ENCODE measurements at regions not wholly inside any gene's neighbourhood (a gene's known extent, or its start where the extent isn't known, plus 50 kb on each side); places are given as distances from the start of the nearest gene placed in this dataset.

DNA sequence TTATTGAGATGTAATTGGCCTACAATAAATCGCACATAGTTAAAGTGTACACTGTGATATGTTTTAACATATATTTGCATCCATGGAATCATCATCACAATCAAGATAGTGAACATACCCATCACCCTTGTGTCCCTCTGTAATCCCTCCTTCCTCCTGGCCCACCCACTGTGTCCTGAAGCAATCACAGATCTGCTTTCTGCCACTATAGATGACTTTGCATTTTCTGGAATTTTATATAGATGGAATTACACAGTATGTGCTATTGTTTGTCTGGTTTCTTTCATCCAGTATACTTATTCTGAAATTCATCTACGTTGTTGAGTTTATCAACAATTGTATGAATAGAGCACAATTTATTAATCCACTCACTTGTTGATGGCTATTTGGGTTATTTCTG, 181.3 kb downstream of the SNX10 start:
- no peak overlapping the region for H3K4me3 Mint-ChIP-seq (ENCODE audit: unreplicated experiment)
- no peaks in the 10 kb centered on the region for H3K36me3 Mint-ChIP-seq (ENCODE audit: low read depth)
- H3K9me3 Mint-ChIP-seq (ENCODE audit: low read depth) = no peaks in the 10 kb centered on the region
- H3K27me3 Mint-ChIP-seq (ENCODE audit: low read depth) = peaks cover 21% of the 10 kb centered on the region
- no peak for DNase-seq (ENCODE audit: low spot score)
- no peaks in the 10 kb centered on the region for H3K4me1 Mint-ChIP-seq (ENCODE audit: low read depth)
- no peak overlapping the region for H3K27ac Mint-ChIP-seq (ENCODE audit: unreplicated experiment)
- TF ChIP-seq CTCF (IDR thresholded peaks at IDR 0.05) = no peak

GRCh38 chr7:26476271-26476670, 184.6 kb downstream of the SNX10 start:
- Mint-ChIP-seq H3K9me3 (ENCODE audit: low read depth) (no peaks in the 10 kb centered on the region), H3K4me3 (ENCODE audit: unreplicated experiment) (no peak overlapping the region), H3K27ac (ENCODE audit: unreplicated experiment) (no peak overlapping the region), H3K27me3 (ENCODE audit: low read depth) (peaks cover 17% of the 10 kb centered on the region), H3K4me1 (ENCODE audit: low read depth) (no peaks in the 10 kb centered on the region), H3K36me3 (ENCODE audit: low read depth) (no peaks in the 10 kb centered on the region)
- no peak for DNase-seq (ENCODE audit: low spot score)
- TF ChIP-seq CTCF (IDR thresholded peaks at IDR 0.05) = no peak

DNA sequence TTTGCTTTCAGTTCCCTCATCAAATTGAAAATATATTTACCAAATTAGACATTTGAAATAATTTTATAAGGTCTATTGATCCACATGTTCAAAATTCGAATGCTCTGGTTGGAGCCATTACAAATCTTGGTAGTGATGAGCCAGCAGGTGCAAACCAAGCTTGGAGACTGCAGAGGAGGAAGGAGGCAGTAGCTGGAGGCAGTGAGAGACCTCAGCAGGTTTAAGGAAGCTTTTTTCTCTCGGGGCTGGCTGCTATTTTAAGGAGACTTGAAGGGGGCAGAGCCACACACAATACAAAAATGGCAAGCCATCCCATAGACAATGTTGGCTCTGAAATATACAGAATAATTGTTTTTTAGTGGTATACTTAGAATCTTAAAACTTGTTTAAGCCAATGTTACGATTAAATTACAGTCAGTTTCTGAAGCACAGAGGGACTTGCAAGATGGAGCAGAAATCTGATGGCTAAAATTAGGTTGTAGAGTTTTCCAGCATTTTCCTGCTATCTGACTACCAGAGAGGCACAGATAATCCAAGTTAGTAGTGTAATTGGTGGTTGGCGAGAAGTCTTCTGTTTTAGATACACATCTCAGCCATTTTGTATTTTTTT, 185.8 kb downstream of the SNX10 start:
- no peak for TF ChIP-seq CTCF (IDR thresholded peaks at IDR 0.05)
- Mint-ChIP-seq H3K27ac (ENCODE audit: unreplicated experiment) (no peak overlapping the region), H3K4me3 (ENCODE audit: unreplicated experiment) (no peak overlapping the region), H3K27me3 (ENCODE audit: low read depth) (peaks cover 18% of the 10 kb centered on the region), H3K36me3 (ENCODE audit: low read depth) (no peaks in the 10 kb centered on the region), H3K4me1 (ENCODE audit: low read depth) (no peaks in the 10 kb centered on the region), H3K9me3 (ENCODE audit: low read depth) (no peaks in the 10 kb centered on the region)
- no peak for DNase-seq (ENCODE audit: low spot score)

DNA sequence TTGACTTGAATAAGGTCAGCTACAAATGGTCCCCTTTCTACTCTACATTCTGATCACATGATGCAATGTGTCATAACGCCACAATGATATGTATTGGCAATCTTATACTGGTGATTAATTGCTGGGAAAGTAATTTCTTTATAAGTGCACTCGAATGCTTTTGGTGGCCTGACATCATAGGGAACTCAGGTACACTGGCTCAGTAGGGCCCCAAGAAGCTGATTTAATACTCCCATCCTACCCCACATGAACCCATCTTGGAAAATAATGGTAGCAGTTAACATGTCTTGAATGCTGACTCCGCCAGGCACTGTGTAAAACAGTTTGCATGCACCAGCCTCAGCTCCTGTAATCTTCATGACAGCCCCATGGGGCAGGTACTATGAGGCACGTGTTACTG, 186.9 kb downstream of the SNX10 start:
- no peaks in the 10 kb centered on the region for H3K4me1 Mint-ChIP-seq (ENCODE audit: low read depth)
- TF ChIP-seq CTCF (IDR thresholded peaks at IDR 0.05) = no peak
- peaks cover 20% of the 10 kb centered on the region for H3K27me3 Mint-ChIP-seq (ENCODE audit: low read depth)
- DNase-seq (ENCODE audit: low spot score) = no peak
- no peak overlapping the region for H3K4me3 Mint-ChIP-seq (ENCODE audit: unreplicated experiment)
- no peaks in the 10 kb centered on the region for H3K36me3 Mint-ChIP-seq (ENCODE audit: low read depth)
- H3K27ac Mint-ChIP-seq (ENCODE audit: unreplicated experiment) = no peak overlapping the region
- no peaks in the 10 kb centered on the region for H3K9me3 Mint-ChIP-seq (ENCODE audit: low read depth)

DNA sequence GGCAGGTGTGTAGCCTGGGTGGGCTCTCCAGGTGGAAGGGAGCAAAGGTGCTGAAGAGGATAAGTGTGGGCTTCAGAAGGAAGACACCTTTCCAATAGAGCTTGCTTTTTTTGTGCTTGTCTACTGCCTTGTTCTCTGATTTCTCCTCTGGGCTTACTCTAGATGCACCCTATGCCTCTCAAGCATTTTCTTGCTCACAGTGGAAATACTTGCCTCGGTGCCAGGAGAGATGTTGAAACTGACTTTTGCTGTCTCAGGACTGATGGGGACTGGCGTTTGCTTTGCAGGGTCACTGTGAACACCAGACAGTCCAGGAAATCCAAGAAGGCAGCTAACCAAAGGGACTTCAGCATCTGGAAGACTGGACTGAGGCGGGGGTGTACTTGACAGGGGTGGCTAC, 187.9 kb downstream of the SNX10 start:
- Mint-ChIP-seq H3K36me3 (ENCODE audit: low read depth) (no peaks in the 10 kb centered on the region), H3K27me3 (ENCODE audit: low read depth) (peaks cover 20% of the 10 kb centered on the region), H3K9me3 (ENCODE audit: low read depth) (peaks cover 3% of the 10 kb centered on the region), H3K27ac (ENCODE audit: unreplicated experiment) (no peak overlapping the region), H3K4me1 (ENCODE audit: low read depth) (no peaks in the 10 kb centered on the region), H3K4me3 (ENCODE audit: unreplicated experiment) (no peak overlapping the region)
- DNase-seq (ENCODE audit: low spot score) = no peak
- no peak for TF ChIP-seq CTCF (IDR thresholded peaks at IDR 0.05)

All from chondrocyte (in vitro differentiated cells).